HTR-8/SVneo (cell line): ENCODE measurements at regions not wholly inside any gene's neighbourhood (a gene's known extent, or its start where the extent isn't known, plus 50 kb on each side); places are given as distances from the start of the nearest gene placed in this dataset.
A peak's percentile ranks its signal among the peaks of the same experiment; 100 is the strongest.

Experiments
- DNase-seq: peaks from one replicate; pipeline ENCODE4 v3.0.0; 2011; ENCODE audit warnings: low spot score, mixed read lengths; ENCODE audit not compliant: insufficient read length
- FAIRE-seq: peaks from 2 replicates; lab custom pipeline; 2011; peaks lifted over from hg19 to GRCh38; lab: Jason Lieb, UNC

- DNase-seq = no peak
- no peak for FAIRE-seq
These were observed 60.4 kb upstream of the PAX6 start for GRCh38 chr11:31871310-31872075.

- peak; percentile 68 for DNase-seq
- no peak for FAIRE-seq
These were observed 59.6 kb upstream of the PAX6 start for GRCh38 chr11:31870609-31871309.

GRCh38 chr11:31869986-31870385 is 58.9 kb upstream of the PAX6 start:
- DNase-seq = no peak
- FAIRE-seq = no peak

GRCh38 chr11:31865606-31866300 is 54.6 kb upstream of the PAX6 start:
- no peak for FAIRE-seq
- no peak for DNase-seq

- FAIRE-seq (no peak), DNase-seq (no peak)
These were observed 52.2 kb upstream of the PAX6 start for GRCh38 chr11:31863170-31863832.

- no peak for DNase-seq
- no peak for FAIRE-seq
These were observed 49.9 kb upstream of the PAX6 start for GRCh38 chr11:31861011-31861410.
